ENCODE measurements at regions not wholly inside any gene's neighbourhood (a gene's known extent, or its start where the extent isn't known, plus 50 kb on each side); places are given as distances from the start of the nearest gene placed in this dataset.

DNA sequence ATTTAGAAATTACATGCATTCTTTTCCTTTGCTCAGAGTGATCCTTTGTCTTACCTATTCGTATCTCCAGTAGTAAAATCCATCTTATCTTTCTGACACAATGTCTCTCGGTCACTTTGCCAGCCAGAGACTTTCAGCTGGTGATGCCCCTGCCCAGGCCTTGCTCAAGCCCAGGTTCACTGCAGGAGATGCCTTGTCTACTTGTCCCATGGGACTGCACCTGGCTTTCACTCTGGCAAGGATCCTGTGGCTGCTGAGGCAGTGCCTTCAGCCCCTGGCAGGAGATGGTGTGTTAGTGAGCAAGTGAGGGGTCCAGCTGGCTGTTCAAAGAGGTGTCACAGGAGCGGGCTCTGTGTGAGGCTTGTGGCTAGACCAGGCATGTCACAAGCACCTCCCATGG is 1268.9 kb downstream of the OTOL1 start:
- Histone ChIP-seq H3K4me2 (ENCODE audit: low read depth, low read length, poor library complexity, severe bottlenecking) (no peak overlapping the region), H3K27me3 (ENCODE audit: insufficient read depth, low read length, poor library complexity, severe bottlenecking) (no peaks in the 10 kb centered on the region), H3K36me3 (ENCODE audit: insufficient read depth, low read length) (no peaks in the 10 kb centered on the region), H3K79me2 (ENCODE audit: insufficient read depth, low read length) (no peaks in the 10 kb centered on the region), H3K9me2 (replicated peaks; ENCODE audit: low read depth, low read length) (no peaks in the 10 kb centered on the region), H3K9ac (ENCODE audit: low read depth, low read length, poor library complexity, severe bottlenecking) (no peak overlapping the region), H3K9me3 (ENCODE audit: insufficient read depth, low read depth, low read length) (no peaks in the 10 kb centered on the region), H3K4me3 (ENCODE audit: low read length, poor library complexity, severe bottlenecking) (no peak overlapping the region), H4K20me1 (ENCODE audit: insufficient read depth, low read length, poor library complexity, severe bottlenecking) (no peaks in the 10 kb centered on the region), H2AFZ (ENCODE audit: low read length) (no peak overlapping the region), H3F3A (ENCODE audit: low read depth) (no peaks in the 10 kb centered on the region), H3K4me1 (ENCODE audit: insufficient read depth, low read length, poor library complexity, severe bottlenecking) (no peaks in the 10 kb centered on the region)
- no peak for TF ChIP-seq EZH2phosphoT487 (IDR thresholded peaks at IDR 0.05; ENCODE audit: borderline replicate concordance)
- TF ChIP-seq, protein P1, sequence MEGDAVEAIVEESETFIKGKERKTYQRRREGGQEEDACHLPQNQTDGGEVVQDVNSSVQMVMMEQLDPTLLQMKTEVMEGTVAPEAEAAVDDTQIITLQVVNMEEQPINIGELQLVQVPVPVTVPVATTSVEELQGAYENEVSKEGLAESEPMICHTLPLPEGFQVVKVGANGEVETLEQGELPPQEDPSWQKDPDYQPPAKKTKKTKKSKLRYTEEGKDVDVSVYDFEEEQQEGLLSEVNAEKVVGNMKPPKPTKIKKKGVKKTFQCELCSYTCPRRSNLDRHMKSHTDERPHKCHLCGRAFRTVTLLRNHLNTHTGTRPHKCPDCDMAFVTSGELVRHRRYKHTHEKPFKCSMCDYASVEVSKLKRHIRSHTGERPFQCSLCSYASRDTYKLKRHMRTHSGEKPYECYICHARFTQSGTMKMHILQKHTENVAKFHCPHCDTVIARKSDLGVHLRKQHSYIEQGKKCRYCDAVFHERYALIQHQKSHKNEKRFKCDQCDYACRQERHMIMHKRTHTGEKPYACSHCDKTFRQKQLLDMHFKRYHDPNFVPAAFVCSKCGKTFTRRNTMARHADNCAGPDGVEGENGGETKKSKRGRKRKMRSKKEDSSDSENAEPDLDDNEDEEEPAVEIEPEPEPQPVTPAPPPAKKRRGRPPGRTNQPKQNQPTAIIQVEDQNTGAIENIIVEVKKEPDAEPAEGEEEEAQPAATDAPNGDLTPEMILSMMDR (conservative IDR thresholded peaks at IDR 0.05; ENCODE audit: low read length) = no peak

DNA sequence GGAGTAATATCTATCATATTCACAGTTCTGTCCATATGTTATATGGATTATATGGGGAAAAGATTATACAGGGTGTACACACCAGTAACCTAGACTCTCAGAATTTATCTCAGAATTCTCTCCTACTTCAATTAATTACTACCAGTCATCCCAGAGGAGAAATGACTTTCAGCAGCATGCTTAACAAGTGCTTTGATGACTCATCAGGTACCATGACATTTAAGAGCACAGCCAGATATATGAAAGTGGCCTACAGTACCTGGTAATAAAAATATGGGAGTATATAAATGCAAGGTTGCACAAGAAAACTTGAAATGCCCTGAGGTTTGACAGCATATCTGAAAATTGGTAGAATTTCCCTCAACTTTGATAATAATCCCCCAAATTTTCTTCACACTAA is 1273.0 kb downstream of the OTOL1 start:
- no peak for TF ChIP-seq EZH2phosphoT487 (IDR thresholded peaks at IDR 0.05; ENCODE audit: borderline replicate concordance)
- TF ChIP-seq, protein P1 (conservative IDR thresholded peaks at IDR 0.05; ENCODE audit: low read length) = no peak
- Histone ChIP-seq H3K27me3 (ENCODE audit: insufficient read depth, low read length, poor library complexity, severe bottlenecking) (no peaks in the 10 kb centered on the region), H2AFZ (ENCODE audit: low read length) (no peak overlapping the region), H3K79me2 (ENCODE audit: insufficient read depth, low read length) (no peaks in the 10 kb centered on the region), H4K20me1 (ENCODE audit: insufficient read depth, low read length, poor library complexity, severe bottlenecking) (no peaks in the 10 kb centered on the region), H3K4me2 (ENCODE audit: low read depth, low read length, poor library complexity, severe bottlenecking) (no peak overlapping the region), H3K9ac (ENCODE audit: low read depth, low read length, poor library complexity, severe bottlenecking) (no peak overlapping the region), H3K4me3 (ENCODE audit: low read length, poor library complexity, severe bottlenecking) (no peak overlapping the region), H3K36me3 (ENCODE audit: insufficient read depth, low read length) (no peaks in the 10 kb centered on the region), H3K9me3 (ENCODE audit: insufficient read depth, low read depth, low read length) (no peaks in the 10 kb centered on the region), H3K9me2 (replicated peaks; ENCODE audit: low read depth, low read length) (no peaks in the 10 kb centered on the region), H3F3A (ENCODE audit: low read depth) (no peaks in the 10 kb centered on the region), H3K4me1 (ENCODE audit: insufficient read depth, low read length, poor library complexity, severe bottlenecking) (no peaks in the 10 kb centered on the region)

DNA sequence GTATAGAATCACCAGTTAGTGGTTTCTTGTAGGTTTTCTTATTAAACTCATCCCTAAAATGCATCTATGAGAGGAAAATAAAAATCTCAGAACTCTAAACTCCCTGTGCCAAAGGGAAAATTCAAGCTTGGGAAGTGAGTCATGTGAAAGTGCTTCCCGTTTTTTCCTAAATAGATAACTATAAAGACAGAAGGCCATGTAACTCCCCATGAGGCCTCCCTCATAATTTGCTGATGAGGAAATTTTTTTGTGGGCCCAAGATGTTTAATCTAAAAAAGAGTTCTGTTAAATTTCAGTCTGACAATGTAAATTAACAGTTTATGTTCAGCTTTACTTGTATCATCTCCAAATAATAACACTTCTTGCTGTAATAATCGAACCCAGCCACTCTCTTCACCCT is 1273.9 kb downstream of the OTOL1 start:
- H3K9me2 ChIP-seq (replicated peaks; ENCODE audit: low read depth, low read length) = no peaks in the 10 kb centered on the region
- no peaks in the 10 kb centered on the region for H3K36me3 ChIP-seq (ENCODE audit: insufficient read depth, low read length)
- no peak overlapping the region for H3K4me2 ChIP-seq (ENCODE audit: low read depth, low read length, poor library complexity, severe bottlenecking)
- no peaks in the 10 kb centered on the region for H4K20me1 ChIP-seq (ENCODE audit: insufficient read depth, low read length, poor library complexity, severe bottlenecking)
- H3K9me3 ChIP-seq (ENCODE audit: insufficient read depth, low read depth, low read length) = no peaks in the 10 kb centered on the region
- no peaks in the 10 kb centered on the region for H3K27me3 ChIP-seq (ENCODE audit: insufficient read depth, low read length, poor library complexity, severe bottlenecking)
- TF ChIP-seq EZH2phosphoT487 (IDR thresholded peaks at IDR 0.05; ENCODE audit: borderline replicate concordance) = no peak
- TF ChIP-seq, protein P1 (conservative IDR thresholded peaks at IDR 0.05; ENCODE audit: low read length) = no peak
- H3K9ac ChIP-seq (ENCODE audit: low read depth, low read length, poor library complexity, severe bottlenecking) = no peak overlapping the region
- no peak overlapping the region for H3K4me3 ChIP-seq (ENCODE audit: low read length, poor library complexity, severe bottlenecking)
- H3K4me1 ChIP-seq (ENCODE audit: insufficient read depth, low read length, poor library complexity, severe bottlenecking) = no peaks in the 10 kb centered on the region
- H2AFZ ChIP-seq (ENCODE audit: low read length) = no peak overlapping the region
- H3K79me2 ChIP-seq (ENCODE audit: insufficient read depth, low read length) = no peaks in the 10 kb centered on the region
- no peaks in the 10 kb centered on the region for H3F3A ChIP-seq (ENCODE audit: low read depth)

All from Loucy (cell line).